K562 (cell line): ENCODE measurements at regions not wholly inside any gene's neighbourhood (a gene's known extent, or its start where the extent isn't known, plus 50 kb on each side); places are given as distances from the start of the nearest gene placed in this dataset.

Experiments
- ATAC-seq: fragments of 200-7000 bp; cut with Tn5 transposase; 3 replicates; pipeline ENCODE4 v1.9.1; 2020; ENCODE audit warnings: moderate library complexity
- BruUV-seq: library from RNA; stranded (reverse); fragments of 400-500 nt; replicated peaks from 2 replicates; lab custom pipeline; 2021; lab: Mats Ljungman, UMichigan
- CTCF ChIA-PET: fragments of 300-600 bp; formaldehyde crosslinking; extraction: SDS; loops from one replicate; lab custom pipeline; 2021; ENCODE audit warnings: low intra/inter-chr PET ratio; lab: Yijun Ruan, JAX
- POLR2A ChIA-PET: fragments of 300-600, 350-650 bp; sonication (Branson Sonifier 250); formaldehyde crosslinking; extraction: SDS; loops from one replicate; lab custom pipeline; 2021; ENCODE audit warnings: antibody characterized with exemption, inconsistent platforms; lab: Yijun Ruan, JAX
- DNase-seq, 4 experiments: peaks; one replicate each; pipeline versions ENCODE4 v3.0.0 to v3.0.0-alpha.2; 2011 to 2018; ENCODE audit warnings: low spot score in 3 of 4, mixed read lengths in 3 of 4; ENCODE audit errors: extremely low read depth in 1 of 4
- FAIRE-seq: peaks from 2 replicates; lab custom pipeline; 2011; peaks lifted over from hg19 to GRCh38; lab: Jason Lieb, UNC
- H2AFZ ChIP-seq: 2 replicates; pipeline ENCODE4 v1.6.0; 2011; ENCODE audit warnings: low read depth, low read length, control low read depth, inconsistent platforms
- H3K27ac ChIP-seq: fragments of 200-600 bp; 3 replicates; pipeline ENCODE4 v1.8.0; 2011; ENCODE audit warnings: low read depth, mild to moderate bottlenecking, control low read depth, inconsistent platforms, low read length, moderate library complexity, mixed read lengths; ENCODE audit errors: extremely low read depth
- H3K27me3 ChIP-seq, 2 experiments: fragments of 300-600 bp in 1 of 2; 2 replicates in 1 of 2; 3 replicates in 1 of 2; pipeline versions ENCODE4 v1.6.0 to v1.8.0; 2011; ENCODE audit warnings: inconsistent platforms in 2 of 2, low read length in 2 of 2, mild to moderate bottlenecking in 1 of 2, mixed read lengths in 1 of 2, moderate library complexity in 1 of 2; ENCODE audit not compliant: control insufficient read depth in 2 of 2, insufficient read depth in 2 of 2
- H3K36me3 ChIP-seq: fragments of 300-600 bp; 3 replicates; pipeline ENCODE4 v1.8.0; 2011; ENCODE audit warnings: mild to moderate bottlenecking, low read length, inconsistent platforms; ENCODE audit not compliant: control insufficient read depth, insufficient read depth
- H3K4me1 ChIP-seq, 2 experiments: fragments of 200-600 bp in 1 of 2; replicated peaks in 1 of 2; 2 replicates in 1 of 2; 3 replicates in 1 of 2; pipeline versions ENCODE4 v1.5.1 to v1.8.0; 2011; ENCODE audit warnings: inconsistent platforms in 2 of 2, low read length in 2 of 2, mild to moderate bottlenecking in 1 of 2, mixed read lengths in 1 of 2, moderate library complexity in 1 of 2; ENCODE audit not compliant: control insufficient read depth in 2 of 2, insufficient read depth in 2 of 2
- H3K4me2 ChIP-seq: 2 replicates; pipeline ENCODE4 v1.6.1; 2011; ENCODE audit warnings: low read length, control low read depth, inconsistent platforms, mixed read lengths; ENCODE audit not compliant: insufficient read depth
- H3K4me3 ChIP-seq: fragments of 200-600 bp; sonication (generic), shearing (Covaris generic); 2 replicates; pipeline ENCODE4 v1.5.1; 2016; ENCODE audit warnings: control low read depth, inconsistent platforms
- H3K79me2 ChIP-seq: fragments of 200-600 bp; 3 replicates; pipeline ENCODE4 v1.8.0; 2011; ENCODE audit warnings: low read length, inconsistent platforms; ENCODE audit not compliant: control insufficient read depth, insufficient read depth
- H3K9ac ChIP-seq, 2 experiments: 2 replicates each; pipeline versions ENCODE4 v1.6.0 to v1.6.1; 2011; ENCODE audit warnings: low read depth in 2 of 2, low read length in 2 of 2, control low read depth in 1 of 2, inconsistent platforms in 1 of 2, mild to moderate bottlenecking in 1 of 2, mixed read lengths in 1 of 2; ENCODE audit not compliant: insufficient read depth in 1 of 2
- H3K9me1 ChIP-seq: one replicate; pipeline ENCODE4 v1.6.0; 2011; ENCODE audit warnings: inconsistent platforms, mild to moderate bottlenecking, low read length, moderate library complexity; ENCODE audit not compliant: control insufficient read depth, insufficient read depth
- H3K9me3 ChIP-seq: replicated peaks from 2 replicates; pipeline ENCODE4 v1.5.1; 2011; ENCODE audit warnings: low read depth, low read length, inconsistent platforms; ENCODE audit not compliant: control insufficient read depth, insufficient read depth
- H4K20me1 ChIP-seq: replicated peaks from 2 replicates; pipeline ENCODE4 v1.6.1; 2011; ENCODE audit warnings: low read length, inconsistent platforms, mixed read lengths; ENCODE audit not compliant: control insufficient read depth, insufficient read depth
- ARNT ChIP-seq, 2 experiments: fragments of 450-650 bp; IDR thresholded peaks; 2 replicates each; pipeline ENCODE4 v1.6.1; 2016; ENCODE audit warnings: mild to moderate bottlenecking in 1 of 2
- ATF7 ChIP-seq: fragments of 450-650 bp; IDR thresholded peaks from 2 replicates; pipeline ENCODE4 v1.7.1; 2014; ENCODE audit warnings: mild to moderate bottlenecking, moderate library complexity
- ELK3 ChIP-seq: fragments of 450-650 bp; formaldehyde crosslinking; IDR thresholded peaks from 2 replicates; pipeline ENCODE4 v1.4.0; 2020; ENCODE audit warnings: mild to moderate bottlenecking
- KAT8 ChIP-seq: fragments of 450-650 bp; IDR thresholded peaks from 2 replicates; pipeline ENCODE4 v1.6.1; 2016; ENCODE audit warnings: low read depth, mild to moderate bottlenecking
- KDM4B ChIP-seq, 2 experiments: fragments of 450-650 bp in 1 of 2; sonication (generic) in 1 of 2; IDR thresholded peaks; 2 replicates each; pipeline ENCODE4 v1.6.1; 2016 to 2017; ENCODE audit warnings: borderline replicate concordance in 2 of 2, antibody characterized with exemption in 1 of 2, low read depth in 1 of 2, mild to moderate bottlenecking in 1 of 2
- NR2C2 ChIP-seq, 2 experiments: fragments of 200-800 bp in 1 of 2; sonication (Bioruptor generic) in 1 of 2; sonication (generic) in 1 of 2; formaldehyde crosslinking in 1 of 2; IDR thresholded peaks; 2 replicates each; pipeline versions ENCODE4 v1.6.1 to v1.8.0; 2016 to 2022; ENCODE audit warnings: mild to moderate bottlenecking in 1 of 2, missing compliant biosample characterization in 1 of 2, missing genetic modification characterization in 1 of 2, missing genetic modification reagents in 1 of 2
- U2AF2 ChIP-seq: fragments of 200-400 bp; formaldehyde crosslinking; optimal IDR thresholded peaks from 2 replicates; pipeline ENCODE3; 2017; ENCODE audit warnings: low read depth, mild to moderate bottlenecking, low read length
- ZBTB40 ChIP-seq, 2 experiments: fragments of 450-650 bp in 1 of 2; sonication (generic) in 1 of 2; formaldehyde crosslinking in 1 of 2; IDR thresholded peaks; 2 replicates each; pipeline versions ENCODE4 v1.7.1 to v1.9.0; 2016 to 2022; ENCODE audit warnings: inconsistent platforms in 1 of 2, mild to moderate bottlenecking in 1 of 2, missing genetic modification reagents in 1 of 2
- WGBS: fragments of 100-300 bp; shearing (Covaris generic); methylation state at CpG from one replicate; pipeline ENCODE4 v1.1.6; 2016; ENCODE audit warnings: low coverage, mixed read lengths; ENCODE audit not compliant: insufficient coverage; ENCODE audit errors: missing lambda C conversion rate; 5-methylcytosine and 5-hydroxymethylcytosine counted together
- in situ Hi-C: fragments of 300-500 bp; cut with MboI; formaldehyde crosslinking; loops from 4 replicates; pipeline ENCODE4 v1.15.0; 2018; ENCODE audit warnings: inconsistent platforms, mixed read lengths
- intact Hi-C: fragments of 100-400 bp; cut with micrococcal nuclease; formaldehyde crosslinking; loops from 2 replicates; pipeline ENCODE4 v1.14.2; 2022

GRCh38 chr3:101138817-101139216 lies 145.6 kb upstream of the ABI3BP start (continued):
- TF ChIP-seq ZBTB40 (IDR thresholded peaks at IDR 0.05) (no peak), ZBTB40 (CRISPR knock-in tag; IDR thresholded peaks at IDR 0.05) (no peak)

GRCh38 chr3:101134331-101134730 lies 141.1 kb upstream of the ABI3BP start:
- ChIA-PET POLR2A (no interaction called here), CTCF (no interaction called here)
- H3K9me3 ChIP-seq: no peaks in the 10 kb centered on the region
- H3K4me3 ChIP-seq: no peak overlapping the region
- H3K27me3 ChIP-seq: no peaks in the 10 kb centered on the region
- in situ Hi-C loops: no loop called here
- no TSS peak for BruUV-seq
- ATAC-seq (no peak), DNase-seq (no peak), FAIRE-seq (no peak)
- no peak overlapping the region for H3K9ac ChIP-seq
- H3K4me1 ChIP-seq: no peaks in the 10 kb centered on the region
- intact Hi-C loops: no loop called here
- H3K79me2 ChIP-seq: no peaks in the 10 kb centered on the region
- no peaks in the 10 kb centered on the region for H4K20me1 ChIP-seq
- no peaks in the 10 kb centered on the region for H3K36me3 ChIP-seq
- H3K27ac ChIP-seq: no peak overlapping the region
- H3K4me2 ChIP-seq: no peak overlapping the region
- no peaks in the 10 kb centered on the region for H3K9me1 ChIP-seq
- H2AFZ ChIP-seq: no peak overlapping the region
- WGBS: 85% methylated on average over 7 of the region's 7 CpGs
- no peak for TF ChIP-seq NR2C2 (CRISPR knock-in tag; IDR thresholded peaks at IDR 0.05)
- no peak for TF ChIP-seq NR2C2 (tag; IDR thresholded peaks at IDR 0.05)
- TF ChIP-seq ELK3: no peak
- TF ChIP-seq U2AF2: no peak
- TF ChIP-seq KDM4B (IDR thresholded peaks at IDR 0.05; ENCODE audit: borderline replicate concordance in 2 of 2, low read depth in 1 of 2): no peak
- no peak for TF ChIP-seq ATF7
- TF ChIP-seq ARNT (IDR thresholded peaks at IDR 0.05): no peak
- TF ChIP-seq KAT8: no peak
